SU-DHL-6 (cell line): ENCODE measurements at regions not wholly inside any gene's neighbourhood (a gene's known extent, or its start where the extent isn't known, plus 50 kb on each side); places are given as distances from the start of the nearest gene placed in this dataset.

Experiments used
- CTCF ChIP-seq: fragments of 200-600 bp; sonication (generic); IDR thresholded peaks from one replicate; pipeline ENCODE4 v1.5.1; 2017; ENCODE audit warnings: antibody characterized with exemption, mild to moderate bottlenecking, low read length, moderate library complexity; ENCODE audit not compliant: insufficient read depth, poor library complexity, severe bottlenecking
- EZH2phosphoT487 ChIP-seq: fragments of 200-600 bp; sonication (generic), shearing (Covaris generic); conservative IDR thresholded peaks from 2 replicates; pipeline ENCODE4 v1.6.1; 2018; ENCODE audit warnings: mild to moderate bottlenecking, antibody characterized with exemption, low read length, moderate library complexity, mixed read lengths

- TF ChIP-seq CTCF (no peak), EZH2phosphoT487 (no peak)
Measured at GRCh38 chr14:84806622-84807021, 723.3 kb upstream of the FLRT2 start.
